Astrocyte (in vitro differentiated cells and primary cell): ENCODE measurements at regions not wholly inside any gene's neighbourhood (a gene's known extent, or its start where the extent isn't known, plus 50 kb on each side); places are given as distances from the start of the nearest gene placed in this dataset.

Experiments used
- EZH2 ChIP-seq: IDR thresholded peaks from 2 replicates; pipeline ENCODE4 v1.6.1; 2012; ENCODE audit warnings: mild to moderate bottlenecking, low read length, inconsistent platforms; ENCODE audit not compliant: insufficient read depth
- TF ChIP-seq, protein P1 (sequence below): IDR thresholded peaks from 2 replicates; pipeline ENCODE4 v1.5.1; 2011; ENCODE audit warnings: low read depth, mild to moderate bottlenecking, inconsistent platforms, low read length, moderate library complexity; ENCODE audit not compliant: insufficient read depth

DNA sequence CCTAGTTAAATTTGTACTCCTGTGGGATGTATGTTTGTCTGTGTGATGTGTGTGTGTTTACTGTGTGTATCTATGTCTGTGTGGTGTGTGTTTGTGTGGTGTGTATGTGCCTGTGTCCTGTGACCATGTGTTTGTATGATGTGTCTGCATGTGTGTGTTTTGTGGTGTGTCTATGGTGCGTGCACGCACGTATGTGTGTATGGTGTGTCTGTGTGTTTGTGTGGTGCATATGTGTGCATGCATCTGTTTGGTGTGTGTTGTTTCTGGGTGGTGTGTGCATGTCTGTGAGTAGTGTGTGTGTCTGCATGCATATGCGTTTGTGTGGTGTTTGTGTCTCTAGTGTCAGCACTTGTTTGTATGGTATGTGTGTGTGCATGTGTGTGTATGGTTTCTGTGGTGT is 174.2 kb upstream of the RBFOX1 start:
- TF ChIP-seq, protein P1, sequence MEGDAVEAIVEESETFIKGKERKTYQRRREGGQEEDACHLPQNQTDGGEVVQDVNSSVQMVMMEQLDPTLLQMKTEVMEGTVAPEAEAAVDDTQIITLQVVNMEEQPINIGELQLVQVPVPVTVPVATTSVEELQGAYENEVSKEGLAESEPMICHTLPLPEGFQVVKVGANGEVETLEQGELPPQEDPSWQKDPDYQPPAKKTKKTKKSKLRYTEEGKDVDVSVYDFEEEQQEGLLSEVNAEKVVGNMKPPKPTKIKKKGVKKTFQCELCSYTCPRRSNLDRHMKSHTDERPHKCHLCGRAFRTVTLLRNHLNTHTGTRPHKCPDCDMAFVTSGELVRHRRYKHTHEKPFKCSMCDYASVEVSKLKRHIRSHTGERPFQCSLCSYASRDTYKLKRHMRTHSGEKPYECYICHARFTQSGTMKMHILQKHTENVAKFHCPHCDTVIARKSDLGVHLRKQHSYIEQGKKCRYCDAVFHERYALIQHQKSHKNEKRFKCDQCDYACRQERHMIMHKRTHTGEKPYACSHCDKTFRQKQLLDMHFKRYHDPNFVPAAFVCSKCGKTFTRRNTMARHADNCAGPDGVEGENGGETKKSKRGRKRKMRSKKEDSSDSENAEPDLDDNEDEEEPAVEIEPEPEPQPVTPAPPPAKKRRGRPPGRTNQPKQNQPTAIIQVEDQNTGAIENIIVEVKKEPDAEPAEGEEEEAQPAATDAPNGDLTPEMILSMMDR, result no peak
- no peak for TF ChIP-seq EZH2
